ENCODE measurements at regions not wholly inside any gene's neighbourhood (a gene's known extent, or its start where the extent isn't known, plus 50 kb on each side); places are given as distances from the start of the nearest gene placed in this dataset.

DNA sequence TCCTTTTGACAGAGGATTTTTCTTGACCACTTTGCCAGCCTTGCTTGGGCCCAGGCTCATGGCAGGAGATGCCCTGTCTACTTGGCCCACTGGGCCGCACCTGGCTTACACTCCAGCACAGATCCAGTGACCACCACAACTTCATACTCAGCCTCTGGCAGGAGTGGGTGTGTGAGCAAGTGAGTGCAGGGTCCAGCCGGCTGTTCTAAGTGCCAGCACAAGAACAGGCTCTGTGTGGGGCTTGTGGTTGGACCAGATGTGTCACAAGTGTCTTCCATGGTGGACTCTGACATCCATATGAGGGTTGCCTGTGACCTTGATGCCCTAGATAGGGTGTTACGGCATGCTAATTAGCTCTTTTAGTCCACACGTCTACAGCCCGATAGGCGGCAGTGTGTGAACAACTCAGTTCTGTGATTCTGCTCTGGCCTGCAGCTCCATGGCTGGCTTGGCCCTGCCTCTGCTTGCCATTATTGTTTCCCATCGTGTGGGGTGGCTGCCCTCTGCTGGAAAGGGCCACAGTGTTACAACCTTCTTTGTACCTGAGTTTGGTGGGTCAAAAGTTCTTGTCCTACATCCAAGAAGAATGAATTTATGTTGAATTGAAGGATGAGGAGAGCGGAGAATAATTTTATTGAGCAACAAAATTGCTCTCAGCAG lies 1089.1 kb downstream of the SLC6A15 start:
- no peaks in the 10 kb centered on the region for H3K4me1 ChIP-seq
- no peaks in the 10 kb centered on the region for H3K27me3 ChIP-seq (ENCODE audit: low read depth)
- no peak overlapping the region for H3K4me3 ChIP-seq
- H3K9me3 ChIP-seq (replicated peaks), result no peaks in the 10 kb centered on the region
- no peak overlapping the region for H3K27ac ChIP-seq (replicated peaks)
- no peak for DNase-seq
- no peaks in the 10 kb centered on the region for H3K36me3 ChIP-seq
- intact Hi-C loops (cut with micrococcal nuclease), result no loop called here
- TF ChIP-seq, protein P1, sequence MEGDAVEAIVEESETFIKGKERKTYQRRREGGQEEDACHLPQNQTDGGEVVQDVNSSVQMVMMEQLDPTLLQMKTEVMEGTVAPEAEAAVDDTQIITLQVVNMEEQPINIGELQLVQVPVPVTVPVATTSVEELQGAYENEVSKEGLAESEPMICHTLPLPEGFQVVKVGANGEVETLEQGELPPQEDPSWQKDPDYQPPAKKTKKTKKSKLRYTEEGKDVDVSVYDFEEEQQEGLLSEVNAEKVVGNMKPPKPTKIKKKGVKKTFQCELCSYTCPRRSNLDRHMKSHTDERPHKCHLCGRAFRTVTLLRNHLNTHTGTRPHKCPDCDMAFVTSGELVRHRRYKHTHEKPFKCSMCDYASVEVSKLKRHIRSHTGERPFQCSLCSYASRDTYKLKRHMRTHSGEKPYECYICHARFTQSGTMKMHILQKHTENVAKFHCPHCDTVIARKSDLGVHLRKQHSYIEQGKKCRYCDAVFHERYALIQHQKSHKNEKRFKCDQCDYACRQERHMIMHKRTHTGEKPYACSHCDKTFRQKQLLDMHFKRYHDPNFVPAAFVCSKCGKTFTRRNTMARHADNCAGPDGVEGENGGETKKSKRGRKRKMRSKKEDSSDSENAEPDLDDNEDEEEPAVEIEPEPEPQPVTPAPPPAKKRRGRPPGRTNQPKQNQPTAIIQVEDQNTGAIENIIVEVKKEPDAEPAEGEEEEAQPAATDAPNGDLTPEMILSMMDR (IDR thresholded peaks at IDR 0.05; ENCODE audit: borderline replicate concordance), result peak; percentile 56

DNA sequence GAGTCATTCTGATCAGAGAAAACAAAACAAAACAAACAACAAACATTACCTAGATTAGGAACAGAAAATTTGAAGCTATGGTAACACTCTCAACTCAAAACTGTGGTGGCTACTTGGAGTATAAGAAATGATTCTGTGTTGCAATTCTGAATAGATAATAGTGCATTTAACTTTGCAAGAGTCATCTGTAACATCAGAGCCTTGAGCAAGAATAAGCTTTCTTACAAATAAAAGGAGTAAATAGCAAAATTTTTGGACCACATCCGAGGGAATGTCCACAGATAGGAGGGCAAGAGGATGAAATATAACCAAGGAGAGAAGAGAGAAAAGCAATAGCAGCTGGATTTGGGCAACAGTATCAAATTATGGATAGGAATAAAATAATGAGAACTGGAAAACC lies 1090.6 kb downstream of the SLC6A15 start:
- intact Hi-C loops (cut with micrococcal nuclease), result no loop called here

DNA sequence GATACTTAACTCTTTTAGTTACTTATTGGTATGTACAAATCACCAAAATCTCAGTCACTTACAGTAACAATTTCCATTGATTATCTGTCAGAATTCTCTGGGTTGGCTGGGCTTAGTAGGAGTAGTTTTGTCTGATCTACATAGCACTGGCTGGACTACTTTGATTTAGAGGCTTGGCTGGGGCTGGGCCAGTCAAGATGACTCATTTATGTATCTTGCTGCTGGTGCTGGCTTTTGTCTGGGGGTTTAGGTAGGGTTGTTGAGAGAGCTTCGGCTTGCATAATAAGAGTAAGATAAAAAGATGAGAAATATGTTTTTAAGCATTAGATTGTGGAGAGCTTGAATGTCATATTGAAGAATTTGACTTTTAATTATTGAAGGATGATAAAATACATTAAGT lies 1093.7 kb downstream of the SLC6A15 start:
- no peaks in the 10 kb centered on the region for H3K36me3 ChIP-seq
- H3K27ac ChIP-seq (replicated peaks), result no peak overlapping the region

More for the DNA sequence above, 1090.6 kb downstream of the SLC6A15 start:
- H3K27ac ChIP-seq (replicated peaks), result no peak overlapping the region
- no peaks in the 10 kb centered on the region for H3K4me1 ChIP-seq
- no peaks in the 10 kb centered on the region for H3K27me3 ChIP-seq (ENCODE audit: low read depth)
- H3K9me3 ChIP-seq (replicated peaks), result no peaks in the 10 kb centered on the region
- H3K36me3 ChIP-seq, result no peaks in the 10 kb centered on the region
- H3K4me3 ChIP-seq, result no peak overlapping the region
- TF ChIP-seq, protein P1 (IDR thresholded peaks at IDR 0.05; ENCODE audit: borderline replicate concordance), result no peak
- DNase-seq, result no peak

DNA sequence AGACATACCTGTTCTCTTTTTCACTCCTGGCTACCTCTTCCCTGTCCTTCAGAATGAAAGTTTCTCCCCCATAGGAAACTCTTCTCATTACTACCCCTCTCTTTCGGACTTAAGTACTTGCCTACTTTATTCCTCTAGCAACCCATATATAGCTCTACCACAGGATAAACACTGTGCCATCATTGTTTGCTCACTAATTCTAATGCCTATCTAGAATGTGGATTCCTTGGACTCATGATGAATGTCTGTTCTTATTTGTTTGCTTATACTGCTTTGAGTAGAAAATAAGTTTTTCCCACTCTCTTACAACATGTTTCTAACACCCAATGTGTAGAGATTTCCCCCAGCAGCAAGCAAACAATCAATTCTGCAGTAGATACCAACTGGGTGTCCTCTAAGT lies 1094.9 kb downstream of the SLC6A15 start:
- H3K36me3 ChIP-seq, result no peaks in the 10 kb centered on the region
- no peak overlapping the region for H3K27ac ChIP-seq (replicated peaks)
- H3K27me3 ChIP-seq (ENCODE audit: low read depth), result no peaks in the 10 kb centered on the region
- H3K4me3 ChIP-seq, result no peak overlapping the region
- H3K9me3 ChIP-seq (replicated peaks), result no peaks in the 10 kb centered on the region
- no peaks in the 10 kb centered on the region for H3K4me1 ChIP-seq
- TF ChIP-seq, protein P1 (IDR thresholded peaks at IDR 0.05; ENCODE audit: borderline replicate concordance), result no peak
- intact Hi-C loops (cut with micrococcal nuclease), result no loop called here
- no peak for DNase-seq

More for the DNA sequence above, 1093.7 kb downstream of the SLC6A15 start:
- no peaks in the 10 kb centered on the region for H3K27me3 ChIP-seq (ENCODE audit: low read depth)
- H3K4me1 ChIP-seq, result no peaks in the 10 kb centered on the region
- no peak overlapping the region for H3K4me3 ChIP-seq
- no peaks in the 10 kb centered on the region for H3K9me3 ChIP-seq (replicated peaks)
- intact Hi-C loops (cut with micrococcal nuclease), result no loop called here
- DNase-seq, result no peak
- TF ChIP-seq, protein P1 (IDR thresholded peaks at IDR 0.05; ENCODE audit: borderline replicate concordance), result no peak

DNA sequence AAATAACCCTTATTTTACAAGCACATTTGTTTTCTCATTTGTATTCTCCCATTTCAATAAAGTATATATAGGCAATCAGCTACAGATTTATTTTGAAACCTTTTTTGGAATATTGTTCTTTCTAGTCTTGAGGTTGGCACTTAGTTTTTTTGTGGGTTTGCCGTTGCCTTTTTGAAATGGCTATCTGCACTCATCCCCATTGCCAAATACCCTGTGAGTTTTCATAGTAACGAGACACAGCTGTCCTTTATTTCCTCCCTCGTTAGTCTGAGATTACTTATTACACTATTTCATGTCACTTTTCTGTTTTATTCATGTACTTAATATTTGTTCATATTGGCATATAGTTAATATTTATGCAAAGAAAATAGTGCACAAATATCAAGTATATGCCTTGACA lies 1104.0 kb downstream of the SLC6A15 start:
- Histone ChIP-seq H3K4me3 (no peak overlapping the region), H3K4me1 (no peaks in the 10 kb centered on the region), H3K9me3 (replicated peaks) (no peaks in the 10 kb centered on the region), H3K27me3 (ENCODE audit: low read depth) (no peaks in the 10 kb centered on the region), H3K27ac (replicated peaks) (no peak overlapping the region), H3K36me3 (no peaks in the 10 kb centered on the region)
- intact Hi-C loops (cut with micrococcal nuclease), result no loop called here
- TF ChIP-seq, protein P1 (IDR thresholded peaks at IDR 0.05; ENCODE audit: borderline replicate concordance), result no peak
- no peak for DNase-seq
